Adipocyte (in vitro differentiated cells): ENCODE measurements at regions not wholly inside any gene's neighbourhood (a gene's known extent, or its start where the extent isn't known, plus 50 kb on each side); places are given as distances from the start of the nearest gene placed in this dataset.

Experiments used
- DNase-seq: peaks from one replicate; pipeline ENCODE4 v3.0.0-alpha.2; 2015; ENCODE audit warnings: low read depth
- H3K27me3 ChIP-seq: replicated peaks from 2 replicates; pipeline ENCODE4 v1.7.0; 2013; ENCODE audit warnings: mild to moderate bottlenecking, low read length, moderate library complexity; ENCODE audit not compliant: control insufficient read depth, insufficient read depth
- H3K36me3 ChIP-seq: 2 replicates; pipeline ENCODE4 v1.7.0; 2013; ENCODE audit warnings: low read length, mild to moderate bottlenecking, moderate library complexity; ENCODE audit not compliant: control insufficient read depth, insufficient read depth, severe bottlenecking
- H3K4me1 ChIP-seq: 2 replicates; pipeline ENCODE4 v1.7.0; 2013; ENCODE audit warnings: mild to moderate bottlenecking, low read length, moderate library complexity; ENCODE audit not compliant: control insufficient read depth, insufficient read depth
- H3K4me3 ChIP-seq: 2 replicates; pipeline ENCODE4 v1.7.0; 2013; ENCODE audit warnings: mild to moderate bottlenecking, low read length, moderate library complexity
- H3K9ac ChIP-seq: 2 replicates; pipeline ENCODE4 v1.7.0; 2013; ENCODE audit warnings: mild to moderate bottlenecking, low read length, moderate library complexity
- H3K9me3 ChIP-seq: 2 replicates; pipeline ENCODE4 v1.7.0; 2013; ENCODE audit warnings: mild to moderate bottlenecking, low read length, moderate library complexity; ENCODE audit not compliant: control insufficient read depth

DNA sequence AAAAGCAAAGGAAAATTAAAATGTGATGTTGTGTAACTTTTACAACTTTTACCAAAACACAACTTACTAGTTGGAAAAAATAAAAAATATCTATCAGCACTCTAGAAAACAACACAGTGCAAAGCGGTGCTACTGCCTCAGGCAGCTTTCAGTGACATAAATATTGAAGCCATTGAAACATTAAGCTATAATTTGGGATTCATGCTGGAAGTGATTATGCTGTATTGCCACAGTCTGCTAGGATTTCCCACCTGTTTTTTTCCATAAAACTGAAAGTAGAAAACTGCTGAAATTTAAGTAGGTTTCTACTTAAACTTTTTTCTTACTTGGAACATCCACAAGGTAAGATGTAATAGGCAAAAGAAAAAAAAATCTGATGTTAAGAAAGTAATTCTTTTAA is 674.4 kb downstream of the KCNT2 start:
- Histone ChIP-seq H3K9me3 (no peaks in the 10 kb centered on the region), H3K4me1 (no peaks in the 10 kb centered on the region), H3K4me3 (no peak overlapping the region), H3K36me3 (no peaks in the 10 kb centered on the region), H3K27me3 (no peaks in the 10 kb centered on the region), H3K9ac (no peak overlapping the region)
- DNase-seq = no peak

DNA sequence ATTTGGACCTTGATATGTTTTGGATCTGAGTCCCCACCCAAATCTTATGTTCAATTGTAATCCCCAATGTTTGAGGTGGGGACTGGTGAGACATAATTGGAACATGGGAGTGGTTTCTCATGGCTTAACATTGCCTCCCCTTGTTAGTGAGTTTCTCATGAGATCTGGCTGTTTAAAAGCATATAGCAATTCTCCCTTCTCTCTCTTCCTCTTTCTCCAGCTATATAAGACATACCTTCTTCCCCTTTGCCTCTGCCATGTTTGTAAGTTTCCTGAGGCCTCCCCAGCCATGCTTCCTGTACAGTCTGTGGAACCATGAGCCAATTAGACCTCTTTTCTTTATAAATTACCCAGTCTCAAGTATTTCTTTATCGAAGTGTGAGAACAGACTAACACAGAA is 692.4 kb downstream of the KCNT2 start:
- Histone ChIP-seq H3K4me1 (no peaks in the 10 kb centered on the region), H3K27me3 (no peaks in the 10 kb centered on the region), H3K36me3 (no peaks in the 10 kb centered on the region), H3K9ac (no peak overlapping the region), H3K4me3 (no peak overlapping the region), H3K9me3 (peaks cover 13% of the 10 kb centered on the region)
- DNase-seq = no peak

DNA sequence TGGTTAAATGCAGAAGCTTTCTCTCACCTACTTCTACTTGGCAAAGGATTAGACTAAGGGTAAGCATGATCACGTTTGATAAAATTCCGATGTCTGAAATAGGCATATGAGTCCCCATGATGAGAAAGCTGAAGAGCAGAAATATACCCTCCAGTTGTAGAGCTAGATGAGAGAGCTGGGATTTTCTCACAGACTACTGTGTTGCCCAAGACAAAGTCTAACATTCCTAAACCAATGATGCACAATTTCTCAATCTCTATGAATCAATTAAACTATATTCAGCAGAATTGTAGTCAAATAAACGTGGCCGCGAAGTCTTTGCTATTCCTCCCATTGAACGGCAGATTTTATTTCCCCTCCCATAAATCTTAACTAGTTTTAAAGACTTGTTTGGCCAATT is 699.2 kb downstream of the KCNT2 start:
- peaks cover 3% of the 10 kb centered on the region for H3K4me1 ChIP-seq
- no peak overlapping the region for H3K9ac ChIP-seq
- no peaks in the 10 kb centered on the region for H3K27me3 ChIP-seq
- H3K9me3 ChIP-seq = no peaks in the 10 kb centered on the region
- peak; percentile 42 for DNase-seq
- no peaks in the 10 kb centered on the region for H3K36me3 ChIP-seq
- no peak overlapping the region for H3K4me3 ChIP-seq

DNA sequence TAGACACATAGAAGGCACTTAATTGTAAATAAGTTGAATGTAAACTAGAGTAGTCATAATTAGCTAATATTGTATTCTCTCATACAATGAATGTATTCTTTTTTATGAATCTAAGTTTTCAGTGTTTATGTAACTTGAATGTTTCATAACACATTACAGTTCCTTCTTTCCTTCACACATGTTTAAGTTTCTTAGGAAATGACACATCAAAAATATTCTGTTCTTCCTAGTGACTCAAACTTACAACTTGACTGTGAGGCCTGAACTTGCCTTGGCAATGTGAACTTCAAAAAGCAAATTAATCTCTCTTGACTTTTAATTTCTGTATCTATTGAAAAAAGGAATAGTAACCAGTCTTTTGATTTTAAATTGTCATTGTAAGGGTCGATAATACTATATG is 700.1 kb downstream of the KCNT2 start:
- H3K4me3 ChIP-seq = no peak overlapping the region

DNA sequence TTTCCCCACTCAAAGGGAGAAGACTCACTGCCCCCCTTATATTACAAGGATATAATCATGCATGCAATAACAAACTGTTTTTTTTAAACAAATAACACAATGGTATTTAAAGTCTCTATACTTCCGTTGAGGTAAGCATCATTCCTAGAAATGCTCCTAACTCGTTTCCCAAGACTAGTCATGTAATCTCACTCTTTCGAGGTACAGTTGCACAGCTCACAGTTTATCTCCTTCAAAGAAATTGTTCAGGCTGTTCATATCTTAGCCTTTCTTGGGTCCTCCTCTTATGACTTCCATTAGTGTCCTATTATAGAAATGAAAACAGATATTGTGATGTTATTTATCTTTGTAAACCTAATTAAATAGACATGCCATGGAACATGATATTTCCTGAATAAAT is 705.0 kb downstream of the KCNT2 start:
- Histone ChIP-seq H3K27me3 (no peaks in the 10 kb centered on the region), H3K4me3 (no peak overlapping the region), H3K9ac (no peak overlapping the region), H3K36me3 (no peaks in the 10 kb centered on the region), H3K4me1 (no peaks in the 10 kb centered on the region), H3K9me3 (no peaks in the 10 kb centered on the region)
- DNase-seq = no peak

More for the DNA sequence above, 700.1 kb downstream of the KCNT2 start:
- Histone ChIP-seq H3K36me3 (no peaks in the 10 kb centered on the region), H3K9me3 (no peaks in the 10 kb centered on the region), H3K9ac (no peak overlapping the region), H3K27me3 (no peaks in the 10 kb centered on the region), H3K4me1 (peaks cover 3% of the 10 kb centered on the region)
- peak; percentile 54 for DNase-seq

DNA sequence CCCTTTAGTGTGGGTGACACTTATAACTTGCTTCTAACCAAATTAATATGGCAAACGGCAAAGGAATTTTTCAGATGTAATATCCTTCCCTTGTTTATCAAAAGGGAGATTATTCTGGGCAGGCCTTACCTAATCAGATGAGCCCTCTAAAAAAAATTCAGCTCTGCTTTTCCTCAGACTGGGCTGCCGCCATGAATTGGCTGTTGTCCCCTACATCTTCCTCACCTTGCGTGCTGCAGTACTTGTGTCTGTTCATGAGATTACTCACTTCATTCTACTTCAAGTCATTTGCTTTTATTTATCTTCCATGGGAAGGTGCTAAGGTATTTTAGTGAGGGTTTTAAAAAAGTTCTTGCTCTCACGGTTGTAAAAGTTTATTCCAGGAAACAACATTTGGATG is 705.5 kb downstream of the KCNT2 start:
- Histone ChIP-seq H3K9me3 (no peaks in the 10 kb centered on the region), H3K4me3 (no peak overlapping the region), H3K9ac (no peak overlapping the region), H3K36me3 (no peaks in the 10 kb centered on the region), H3K4me1 (no peaks in the 10 kb centered on the region), H3K27me3 (no peaks in the 10 kb centered on the region)
- DNase-seq = no peak

DNA sequence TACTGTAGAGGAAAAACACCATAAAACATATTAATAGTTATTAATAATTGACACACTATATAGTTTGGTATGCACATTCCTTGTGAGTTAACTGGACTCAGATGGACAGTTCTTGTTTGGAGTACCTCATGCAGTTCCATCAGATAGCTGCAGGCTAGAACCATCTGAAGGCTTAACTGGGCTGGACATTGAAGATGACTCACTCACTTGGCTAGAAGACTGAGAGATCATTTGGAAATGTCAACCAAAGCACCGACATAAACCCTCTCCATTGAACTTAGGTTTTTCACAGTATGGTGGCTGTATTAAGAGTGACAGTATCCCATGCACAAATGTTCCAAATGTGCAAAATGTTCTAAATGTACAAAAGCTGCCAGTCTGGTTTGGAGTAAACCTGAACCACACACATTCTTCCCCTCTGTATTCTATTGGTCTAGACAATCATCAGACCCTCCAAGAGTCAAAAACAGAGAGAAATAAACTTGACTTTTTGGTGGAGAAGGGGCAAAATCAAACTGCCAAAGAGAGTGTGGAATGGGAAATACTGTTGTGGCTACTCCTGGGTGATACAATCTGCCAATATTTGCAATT is 708.4 kb downstream of the KCNT2 start:
- H3K4me3 ChIP-seq = no peak overlapping the region
- H3K4me1 ChIP-seq = no peaks in the 10 kb centered on the region
- DNase-seq = peak; percentile 76
- no peaks in the 10 kb centered on the region for H3K9me3 ChIP-seq
- no peak overlapping the region for H3K9ac ChIP-seq
- H3K36me3 ChIP-seq = no peaks in the 10 kb centered on the region
- no peaks in the 10 kb centered on the region for H3K27me3 ChIP-seq

DNA sequence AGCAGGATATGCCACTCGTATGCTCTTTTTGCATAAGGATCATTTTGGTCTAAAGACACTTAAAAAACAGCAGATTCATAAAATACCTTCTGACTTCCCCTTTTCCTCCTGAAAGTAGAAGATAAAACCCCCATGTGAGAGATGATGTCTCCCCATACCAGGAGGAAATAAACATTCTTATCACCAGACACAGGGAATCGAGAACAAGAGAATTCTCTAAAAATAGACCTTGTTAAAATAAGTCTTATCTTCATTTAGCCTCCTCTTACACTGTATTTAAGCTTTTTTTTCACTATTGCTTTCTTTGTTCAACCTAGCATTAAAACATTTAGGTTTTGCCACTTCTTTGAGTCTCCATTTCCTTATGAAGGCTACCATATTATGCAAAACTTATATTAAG is 709.3 kb downstream of the KCNT2 start:
- Histone ChIP-seq H3K4me3 (no peak overlapping the region), H3K36me3 (no peaks in the 10 kb centered on the region), H3K9ac (no peak overlapping the region), H3K4me1 (no peaks in the 10 kb centered on the region), H3K27me3 (no peaks in the 10 kb centered on the region), H3K9me3 (no peaks in the 10 kb centered on the region)
- no peak for DNase-seq

DNA sequence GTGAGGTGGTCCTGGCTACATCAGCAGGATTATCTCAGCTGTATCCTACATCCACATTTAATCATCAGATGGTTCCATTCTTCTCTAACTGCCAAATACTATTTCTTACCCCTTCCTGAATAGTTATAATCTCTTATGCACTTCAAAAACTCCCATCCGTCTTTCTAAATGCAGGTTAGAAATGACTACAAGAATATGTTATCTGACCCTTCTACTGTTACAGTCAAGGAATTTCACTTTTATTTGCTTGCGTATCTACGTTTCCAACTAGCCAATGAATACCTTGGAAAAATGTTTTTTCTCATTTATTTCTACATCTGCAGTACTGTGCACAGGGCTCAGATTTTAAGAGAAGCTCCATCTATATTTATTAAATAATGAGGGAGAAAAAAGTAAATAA is 709.9 kb downstream of the KCNT2 start:
- H3K36me3 ChIP-seq = no peaks in the 10 kb centered on the region
- no peak overlapping the region for H3K9ac ChIP-seq
- no peak for DNase-seq
- no peaks in the 10 kb centered on the region for H3K4me1 ChIP-seq
- H3K27me3 ChIP-seq = no peaks in the 10 kb centered on the region
- no peak overlapping the region for H3K4me3 ChIP-seq
- H3K9me3 ChIP-seq = no peaks in the 10 kb centered on the region

DNA sequence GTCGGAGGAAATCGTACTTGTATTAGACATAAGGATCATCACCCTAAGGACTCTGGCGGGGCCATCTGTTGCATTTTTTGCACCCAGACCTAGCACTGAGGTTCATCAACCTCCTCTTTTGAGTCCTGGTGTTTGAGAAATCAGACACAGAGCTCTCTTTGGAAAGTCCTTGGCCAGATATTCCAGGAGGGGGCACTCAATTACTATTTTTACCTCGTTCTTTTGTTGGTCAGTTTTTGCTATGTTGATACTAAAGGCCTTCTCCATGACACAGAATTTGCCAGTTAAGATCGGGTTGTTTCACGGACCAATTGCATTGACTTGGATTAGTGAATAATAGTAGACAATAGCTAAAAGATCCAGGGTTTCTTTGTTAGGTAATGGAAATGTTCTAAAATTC is 711.2 kb downstream of the KCNT2 start:
- H3K9me3 ChIP-seq = no peaks in the 10 kb centered on the region
- no peaks in the 10 kb centered on the region for H3K27me3 ChIP-seq
- no peaks in the 10 kb centered on the region for H3K36me3 ChIP-seq
- H3K4me3 ChIP-seq = no peak overlapping the region
- no peak for DNase-seq
- H3K9ac ChIP-seq = no peak overlapping the region
- no peaks in the 10 kb centered on the region for H3K4me1 ChIP-seq

DNA sequence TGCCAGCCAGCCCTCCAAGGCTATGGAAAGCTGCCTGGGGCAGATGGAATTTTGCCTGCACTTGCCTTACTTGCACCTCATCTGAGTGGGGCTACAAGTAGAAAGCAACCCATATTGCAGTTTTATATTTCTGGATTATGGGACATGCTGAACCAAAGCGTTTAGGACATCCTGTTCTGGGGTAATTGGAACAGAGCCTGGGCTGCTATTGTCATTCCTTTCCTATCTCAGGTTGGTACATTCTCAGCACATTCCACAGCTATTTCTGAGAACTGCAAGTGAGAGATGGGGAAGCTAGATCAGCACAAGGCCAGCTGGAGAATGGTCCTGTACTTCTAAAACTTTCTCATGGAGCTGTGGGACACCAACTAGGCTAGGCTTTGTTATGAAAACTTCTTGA is 713.8 kb downstream of the KCNT2 start:
- Histone ChIP-seq H3K9ac (no peak overlapping the region), H3K4me3 (no peak overlapping the region), H3K4me1 (no peaks in the 10 kb centered on the region), H3K27me3 (no peaks in the 10 kb centered on the region), H3K9me3 (no peaks in the 10 kb centered on the region), H3K36me3 (no peaks in the 10 kb centered on the region)
- DNase-seq = peak; percentile 48

DNA sequence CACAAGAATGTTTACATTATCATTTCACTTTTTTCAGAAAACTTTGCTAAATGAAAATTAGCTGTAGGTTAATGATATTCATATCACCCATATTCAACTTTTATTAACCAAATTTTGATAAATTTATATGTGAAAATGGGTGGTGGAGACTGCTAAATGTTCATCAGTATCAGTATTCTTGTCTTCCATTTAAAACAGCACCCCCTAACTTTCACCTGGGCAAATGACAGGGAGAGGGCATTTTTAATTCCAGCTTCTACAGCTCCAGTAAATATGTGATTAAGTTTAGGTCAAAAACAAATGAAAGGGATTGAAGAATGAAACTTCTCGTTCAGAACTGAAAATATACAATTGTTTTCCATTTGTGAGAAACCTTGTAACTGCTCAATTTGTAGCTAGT is 722.2 kb downstream of the KCNT2 start:
- Histone ChIP-seq H3K27me3 (no peaks in the 10 kb centered on the region), H3K36me3 (no peaks in the 10 kb centered on the region), H3K4me1 (no peaks in the 10 kb centered on the region), H3K9me3 (no peaks in the 10 kb centered on the region), H3K9ac (no peak overlapping the region), H3K4me3 (no peak overlapping the region)
- no peak for DNase-seq
